HG03159 (cell line): ENCODE measurements at regions not wholly inside any gene's neighbourhood (a gene's known extent, or its start where the extent isn't known, plus 50 kb on each side); places are given as distances from the start of the nearest gene placed in this dataset.

Source experiments
- ATAC-seq: cut with Tn5 transposase; IDR thresholded peaks from one replicate; pipeline ENCODE4 v1.9.1; 2021; ENCODE audit warnings: mild to moderate bottlenecking, moderate library complexity; ENCODE audit not compliant: unreplicated experiment

DNA sequence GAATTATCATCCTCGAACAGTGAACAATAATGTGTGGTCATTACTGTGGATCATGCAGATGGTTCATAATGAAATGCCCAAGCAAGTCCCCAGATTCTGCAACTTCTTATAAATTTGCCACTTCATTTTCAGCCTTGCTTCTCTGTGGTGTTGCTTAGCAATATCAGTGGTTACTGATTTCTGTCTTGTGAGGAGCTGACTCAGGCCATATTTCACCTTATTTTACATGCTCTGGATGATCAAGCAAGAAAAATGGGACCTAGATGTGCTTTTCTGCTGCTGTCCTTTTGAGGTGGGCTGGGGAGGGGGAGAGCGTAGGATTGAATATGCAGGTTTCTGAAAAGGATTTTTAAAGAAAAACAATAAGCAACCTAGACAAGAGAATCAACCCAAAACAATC is 188.3 kb downstream of the SLC24A2 start:
- ATAC-seq, result no peak

- ATAC-seq, result no peak
Observed at GRCh38 chr9:19598722-19599121, 189.9 kb downstream of the ACER2 start.

GRCh38 chr9:19597176-19597575 is 188.4 kb downstream of the ACER2 start:
- ATAC-seq, result no peak

DNA sequence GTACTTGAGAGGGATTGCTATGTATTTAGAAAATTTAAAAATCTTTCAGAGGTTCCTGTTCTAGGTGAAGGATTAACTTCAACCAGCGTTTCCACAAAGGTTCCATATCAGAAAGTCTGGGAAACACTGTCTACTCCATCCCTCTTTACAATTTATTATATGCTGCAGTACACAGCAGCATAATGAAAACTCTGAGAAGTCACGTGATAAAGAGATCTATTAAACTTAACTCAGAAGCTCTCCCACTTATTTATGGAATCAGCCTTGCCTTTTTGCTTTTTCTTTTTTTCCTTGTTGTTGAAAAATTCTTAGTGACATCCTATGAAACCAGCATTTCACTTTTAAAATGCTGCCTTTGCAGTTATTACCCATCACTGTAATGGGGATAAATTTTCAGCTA is 186.2 kb downstream of the ACER2 start:
- ATAC-seq, result no peak

DNA sequence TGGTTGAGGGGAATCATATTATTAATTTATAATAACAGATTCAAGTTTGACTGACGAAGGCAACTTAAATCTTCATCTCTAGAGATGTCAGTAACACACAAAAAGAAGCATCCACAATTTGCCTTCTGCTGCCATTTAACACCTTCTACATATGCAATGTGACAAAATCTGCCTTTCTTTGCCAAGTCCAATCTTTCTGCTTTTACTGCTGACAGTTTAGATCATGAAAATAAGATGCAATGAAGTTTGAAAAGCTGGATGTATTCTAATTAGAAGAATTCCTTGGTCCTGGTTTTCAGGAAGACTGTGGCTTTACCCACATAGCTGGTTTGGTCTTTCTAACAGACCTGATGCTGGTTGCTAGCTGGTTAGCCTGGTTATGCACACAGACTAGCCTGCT is 178.9 kb downstream of the ACER2 start:
- no peak for ATAC-seq

- no peak for ATAC-seq
Observed at GRCh38 chr9:19583890-19584289, 175.1 kb downstream of the ACER2 start.

DNA sequence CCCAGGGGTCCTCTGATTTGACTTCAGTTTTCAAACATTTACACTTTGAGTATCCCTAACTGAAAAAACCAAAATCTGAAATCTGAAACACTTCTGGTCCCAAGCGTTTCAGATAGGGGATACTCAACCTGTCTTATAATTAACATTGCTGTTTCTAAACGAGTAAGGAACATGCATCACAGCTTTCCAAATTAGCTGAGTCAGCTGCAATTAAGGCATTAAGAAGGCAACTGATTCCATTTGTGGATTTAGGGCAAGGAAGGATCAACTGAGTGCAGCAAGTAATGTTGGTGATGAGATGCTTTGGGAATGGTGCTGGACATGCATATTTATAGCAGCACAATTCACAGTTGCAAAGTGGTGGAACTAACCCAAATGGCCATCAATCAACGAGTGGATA is 168.6 kb downstream of the ACER2 start:
- no peak for ATAC-seq

- ATAC-seq, result no peak
Observed at GRCh38 chr9:19568946-19569345, 160.1 kb downstream of the ACER2 start.

- no peak for ATAC-seq
Observed at GRCh38 chr9:19564396-19565061, 155.7 kb downstream of the ACER2 start.

- no peak for ATAC-seq
Observed at GRCh38 chr9:19555214-19555613, 146.4 kb downstream of the ACER2 start.

DNA sequence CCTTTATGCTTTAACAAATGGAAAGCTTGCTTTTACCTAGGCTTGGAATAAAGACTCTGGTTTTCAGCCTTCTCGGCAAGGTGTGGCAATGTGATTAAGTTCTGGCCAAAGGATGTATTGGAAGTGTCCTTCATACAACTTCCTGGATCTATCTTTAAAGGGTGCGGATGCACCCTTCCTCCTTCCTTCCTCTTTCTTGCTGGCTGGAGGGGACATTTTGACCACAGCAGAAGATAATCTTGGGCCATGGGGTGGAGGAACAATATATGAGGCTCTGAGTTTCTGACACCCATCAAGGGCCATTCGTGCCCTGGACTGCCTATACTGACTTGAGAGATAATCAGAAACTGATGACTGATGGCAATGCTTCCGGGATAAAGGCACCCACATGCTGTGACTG is 145.7 kb downstream of the ACER2 start:
- no peak for ATAC-seq

DNA sequence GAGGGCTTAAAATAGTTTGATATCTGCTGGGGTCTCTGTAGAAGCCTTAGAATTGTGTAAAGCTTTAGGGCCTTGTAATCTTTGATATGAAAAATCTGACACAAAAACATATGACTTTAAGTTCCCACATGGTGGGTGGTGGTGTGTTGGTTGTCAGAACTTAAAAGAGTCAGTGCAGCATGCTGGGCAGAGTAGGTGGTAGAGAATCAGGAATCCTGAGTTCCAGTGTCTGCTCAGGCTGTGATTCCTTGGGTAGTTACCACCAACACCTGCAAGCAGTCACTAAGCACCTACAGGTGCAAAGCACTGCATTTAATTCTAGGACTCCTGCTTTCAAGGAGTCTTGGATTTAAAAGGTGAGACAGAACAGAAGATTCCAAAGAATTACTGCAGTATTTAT is 144.6 kb downstream of the ACER2 start:
- no peak for ATAC-seq

DNA sequence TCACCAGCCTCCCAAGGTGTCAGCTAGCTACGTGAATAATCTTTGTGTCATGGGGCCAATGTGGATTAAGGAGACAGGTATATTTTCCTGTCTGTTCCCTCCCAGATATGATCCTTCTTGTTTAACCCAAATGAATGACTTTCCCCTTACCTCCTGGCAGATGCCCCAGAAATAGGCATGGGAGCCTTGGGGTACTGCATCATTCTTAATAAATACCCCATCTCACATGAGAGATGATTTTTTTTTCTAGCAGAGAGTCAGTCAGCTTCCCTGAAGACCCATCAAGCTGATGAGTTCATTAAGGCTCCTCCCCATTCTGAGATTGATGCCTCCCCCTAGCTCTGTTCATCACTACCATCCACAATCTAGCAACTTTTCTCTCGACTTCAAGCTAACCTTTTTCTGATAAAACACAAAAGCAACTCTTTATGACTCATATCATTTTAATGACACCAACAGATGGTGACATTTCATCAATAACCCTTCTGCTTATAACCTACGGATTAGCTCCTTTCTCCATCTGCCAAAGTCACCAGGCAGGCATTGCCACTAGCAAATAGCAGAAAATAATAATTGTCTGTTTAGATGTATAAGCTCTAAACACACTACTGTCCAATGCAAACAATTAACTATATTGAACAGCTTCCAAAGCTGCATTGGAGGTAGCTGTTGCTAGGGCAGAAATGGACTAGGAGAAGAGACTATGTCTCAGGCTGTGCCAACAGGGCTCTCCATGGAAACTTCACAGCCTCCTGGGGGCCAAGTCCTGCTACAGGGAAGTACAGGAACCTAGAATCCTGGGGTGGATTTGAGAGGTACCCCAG is 143.7 kb downstream of the ACER2 start:
- ATAC-seq, result no peak

GRCh38 chr9:19551124-19551929 is 142.5 kb downstream of the ACER2 start:
- ATAC-seq, result peak; percentile 49

DNA sequence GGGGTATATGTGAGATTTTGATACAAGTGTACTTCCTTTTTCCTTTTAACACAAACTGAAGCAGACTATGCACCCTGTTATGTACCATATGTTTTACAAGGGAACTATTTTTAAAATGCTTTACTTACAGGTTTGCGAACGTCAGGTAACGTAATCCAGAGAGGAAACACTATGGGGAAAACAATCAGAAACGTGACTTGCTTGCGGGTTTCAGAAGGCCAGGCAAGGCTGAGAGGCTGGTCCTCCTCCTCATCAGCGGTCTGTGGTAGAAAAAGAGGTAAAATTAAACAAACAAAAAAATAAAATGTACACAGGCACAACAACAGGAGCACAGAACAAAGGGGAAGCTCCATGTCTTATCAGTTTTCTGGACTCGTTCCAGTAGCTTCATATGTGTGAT is 141.2 kb downstream of the ACER2 start:
- ATAC-seq, result no peak

GRCh38 chr9:19533373-19533772 is 124.6 kb downstream of the ACER2 start:
- ATAC-seq, result no peak

DNA sequence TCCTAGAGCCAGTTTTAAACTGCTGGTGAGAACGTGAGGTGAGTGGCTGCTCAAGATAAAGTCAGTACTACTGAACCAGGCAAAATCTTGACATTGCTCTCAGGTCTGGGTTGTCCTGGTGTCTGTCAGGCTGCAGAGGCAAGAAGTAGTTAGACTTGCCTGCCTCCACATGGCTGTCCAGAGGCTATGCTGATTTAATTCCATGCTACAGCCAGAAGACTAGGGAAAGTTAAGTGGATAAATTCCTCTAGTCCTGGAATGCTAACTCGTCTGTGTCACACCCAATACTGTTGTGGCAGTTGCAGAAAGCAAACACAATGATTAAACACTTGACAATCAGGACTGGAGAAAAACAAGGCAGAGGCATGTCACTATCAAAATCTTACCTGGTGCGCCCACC is 118.9 kb downstream of the ACER2 start:
- ATAC-seq, result no peak

DNA sequence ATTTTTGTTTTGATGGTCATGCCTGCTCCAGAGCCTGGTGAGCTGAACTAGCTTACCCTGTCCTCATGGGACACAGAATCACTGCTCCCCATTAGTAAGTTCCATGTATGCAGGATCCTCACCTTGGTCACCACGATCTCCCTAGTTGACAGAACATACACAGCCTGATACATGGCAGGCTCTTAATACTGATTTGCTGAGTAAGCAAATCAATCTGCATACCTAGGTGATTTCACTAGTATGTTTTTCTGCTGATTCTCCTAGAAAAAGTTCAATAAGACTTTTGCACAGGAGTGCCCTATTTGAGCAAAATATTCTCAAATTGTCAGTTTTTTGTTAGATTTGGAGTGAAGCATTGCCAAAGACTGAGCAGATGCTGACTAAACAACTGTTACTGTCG is 113.7 kb downstream of the ACER2 start:
- no peak for ATAC-seq

GRCh38 chr9:19521205-19521604 is 112.4 kb downstream of the ACER2 start:
- no peak for ATAC-seq

DNA sequence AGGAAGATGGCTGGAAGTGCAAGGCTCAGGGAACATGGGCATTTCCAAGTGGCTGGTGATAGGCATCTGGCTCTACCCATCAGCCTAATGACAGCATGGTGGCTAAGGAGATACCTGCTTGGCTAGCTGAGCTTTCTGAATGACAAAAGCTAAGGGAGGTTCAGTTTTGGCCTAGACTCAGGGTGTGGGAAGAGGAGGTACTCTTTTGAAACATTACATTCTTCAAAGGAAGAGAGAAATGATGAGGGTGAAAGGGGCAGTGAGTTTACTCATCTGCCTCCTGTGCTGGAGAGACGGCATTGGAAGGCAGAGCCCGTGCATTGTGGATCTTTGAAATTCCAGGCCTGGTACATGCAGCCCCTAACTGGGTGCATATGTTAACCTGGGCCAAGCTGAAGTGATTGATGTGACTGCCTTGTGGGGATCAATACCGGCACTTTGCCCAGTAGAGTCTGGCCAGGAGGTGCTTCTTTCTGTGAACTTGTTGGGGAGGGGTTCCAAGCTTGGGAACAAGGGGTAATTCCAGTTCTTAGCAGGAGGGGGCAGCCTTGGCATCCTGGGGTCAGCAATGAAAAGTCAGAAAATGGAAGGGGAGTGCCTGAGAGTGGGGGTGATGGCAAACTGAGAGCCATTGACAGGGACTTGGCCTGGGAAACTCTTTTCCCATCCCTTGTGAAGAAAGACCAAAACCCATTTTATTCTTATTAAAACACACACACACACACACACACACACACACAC is 108.6 kb downstream of the ACER2 start:
- no peak for ATAC-seq

GRCh38 chr9:19516348-19516747 is 107.5 kb downstream of the ACER2 start:
- ATAC-seq, result no peak
